GM18873 (cell line): ENCODE measurements at regions not wholly inside any gene's neighbourhood (a gene's known extent, or its start where the extent isn't known, plus 50 kb on each side); places are given as distances from the start of the nearest gene placed in this dataset.

Experiments
- ATAC-seq: cut with Tn5 transposase; IDR thresholded peaks from one replicate; pipeline ENCODE4 v1.9.1; 2021; ENCODE audit warnings: mild to moderate bottlenecking, moderate library complexity, moderate number of reproducible peaks; ENCODE audit not compliant: unreplicated experiment, low FRiP score

GRCh38 chr7:81607987-81608386 is 161.9 kb downstream of the HGF start:
- no peak for ATAC-seq

GRCh38 chr7:81606078-81606863 is 163.6 kb downstream of the HGF start:
- ATAC-seq, result no peak

- ATAC-seq, result no peak
Measured at GRCh38 chr7:81605493-81605892, 164.4 kb downstream of the HGF start.

- ATAC-seq, result no peak
Measured at GRCh38 chr7:81604808-81605174, 165.1 kb downstream of the HGF start.

DNA sequence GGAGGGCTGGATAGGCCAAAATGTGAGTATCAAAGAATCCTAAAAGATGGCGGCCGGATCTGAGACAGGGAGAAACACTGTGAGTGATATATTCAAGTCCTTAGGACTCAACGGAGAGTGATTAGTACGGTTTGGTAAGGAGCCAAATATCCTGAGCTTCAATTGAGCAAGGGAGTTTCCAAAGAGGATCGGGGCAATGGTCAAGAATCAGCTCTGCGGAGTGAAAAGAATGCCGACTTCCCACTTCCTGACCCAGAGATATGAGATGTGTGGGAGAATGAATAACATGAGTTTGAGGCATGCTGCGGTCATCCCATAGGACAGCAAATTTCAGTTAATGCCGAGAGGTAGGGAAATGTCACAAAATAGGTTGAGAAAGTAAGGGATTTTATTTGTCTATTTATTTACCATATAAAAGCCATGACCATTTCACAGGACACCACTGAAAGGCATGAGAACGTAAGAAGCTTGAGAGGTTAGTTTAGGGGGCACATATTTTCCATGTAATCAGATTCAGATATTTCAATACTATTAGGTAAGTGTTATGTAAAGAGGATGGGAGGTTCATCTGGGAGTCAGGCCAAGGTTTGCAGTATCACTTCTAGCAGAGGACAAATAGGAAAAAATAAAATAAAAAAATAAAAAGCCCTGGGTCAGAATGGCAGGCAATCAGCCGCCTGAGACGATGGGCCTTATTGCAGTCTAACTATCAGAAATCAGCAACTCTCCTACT is 165.6 kb downstream of the HGF start:
- no peak for ATAC-seq

DNA sequence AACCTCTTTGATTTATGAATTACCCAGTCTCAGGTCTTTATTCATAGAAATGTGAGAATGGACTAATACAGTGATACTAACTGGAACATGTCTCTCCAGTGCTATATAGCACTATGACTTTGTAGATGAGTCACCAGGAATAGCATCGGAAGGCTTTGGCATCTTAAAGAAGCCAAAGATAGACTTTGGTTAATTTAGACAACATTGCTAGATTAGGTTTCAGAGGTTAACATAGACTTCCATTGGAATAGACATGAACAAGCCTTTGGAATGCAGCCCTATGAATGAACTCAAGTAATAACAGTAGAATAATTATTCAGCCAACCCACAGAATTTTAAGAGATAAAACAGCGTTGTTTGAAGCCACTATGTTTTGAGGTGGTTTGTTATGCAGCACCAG is 169.2 kb downstream of the HGF start:
- ATAC-seq, result no peak

- no peak for ATAC-seq
Measured at GRCh38 chr7:81598951-81599350, 170.9 kb downstream of the HGF start.

DNA sequence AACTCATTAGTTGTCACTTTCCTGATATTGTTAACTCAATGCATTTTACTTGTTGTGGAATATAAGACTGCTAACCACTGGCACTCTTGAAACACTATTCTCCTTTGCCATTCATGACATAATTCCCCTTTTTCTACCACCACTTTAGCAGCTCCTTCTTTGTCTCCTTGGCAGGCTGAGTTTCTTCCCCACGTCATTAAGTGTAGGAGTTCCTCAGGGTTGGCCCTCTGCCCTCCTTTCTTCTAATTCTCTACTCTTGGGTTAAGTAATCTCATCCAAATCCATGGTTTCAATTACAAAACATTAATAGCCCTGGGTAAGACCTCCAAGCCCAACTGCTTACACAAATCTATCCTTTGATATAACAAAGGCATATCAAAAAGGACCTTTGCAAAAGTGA is 175.1 kb downstream of the HGF start:
- no peak for ATAC-seq

- ATAC-seq, result no peak
Measured at GRCh38 chr7:81590131-81590530, 179.7 kb downstream of the HGF start.

- ATAC-seq, result no peak
Measured at GRCh38 chr7:81584667-81585066, 185.2 kb downstream of the HGF start.

- no peak for ATAC-seq
Measured at GRCh38 chr7:81583882-81584533, 185.8 kb downstream of the HGF start.

DNA sequence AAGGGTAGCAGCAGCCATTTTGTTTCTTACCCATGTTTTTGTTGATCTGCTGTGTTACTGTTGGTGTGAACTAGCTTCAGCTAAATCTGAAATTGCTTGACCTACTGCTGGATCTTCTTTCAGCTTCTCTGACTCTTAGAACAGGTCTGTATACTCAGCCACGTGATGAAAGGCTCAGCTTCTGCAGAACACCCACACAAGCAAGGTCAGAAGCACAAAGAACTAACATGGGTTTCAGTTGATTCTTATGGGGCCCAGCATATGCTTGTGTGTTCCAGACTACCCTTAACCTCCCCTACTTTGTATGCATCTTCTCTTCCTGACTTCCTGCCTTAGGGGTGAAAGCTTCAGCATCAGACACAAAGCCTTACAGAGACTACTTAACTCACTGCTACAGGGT is 186.8 kb downstream of the HGF start:
- ATAC-seq, result no peak

DNA sequence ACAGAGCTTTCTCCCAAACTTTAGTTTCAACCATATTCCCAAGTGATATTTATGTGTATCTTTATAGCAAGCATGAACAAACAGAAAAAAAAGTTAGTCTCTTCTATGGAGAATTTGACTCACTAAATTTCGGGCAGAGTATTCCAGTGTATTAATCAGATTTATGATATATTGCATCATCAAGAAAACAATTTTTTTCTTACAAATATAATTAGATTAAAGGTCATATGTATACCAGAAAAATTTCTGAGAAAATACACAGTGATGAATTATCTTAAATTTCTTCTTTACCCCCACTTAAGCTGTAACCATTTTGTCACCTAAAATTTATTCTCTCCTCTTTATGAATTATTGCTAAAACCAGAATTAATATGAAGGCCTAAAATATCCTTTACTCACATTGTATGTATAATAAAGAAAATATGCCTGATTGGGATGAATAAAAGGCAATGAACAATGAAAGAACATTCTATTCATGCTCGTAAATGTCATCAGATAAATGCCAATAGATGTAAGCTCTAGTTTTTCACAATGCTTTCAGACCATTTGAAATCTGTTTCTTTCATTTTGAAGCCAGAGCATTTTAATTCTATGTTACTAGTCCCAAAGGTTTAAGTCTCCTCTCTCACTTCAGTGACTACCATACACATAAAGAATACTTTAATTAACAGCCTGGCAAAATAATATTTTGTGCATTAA is 192.1 kb downstream of the HGF start:
- ATAC-seq, result no peak

DNA sequence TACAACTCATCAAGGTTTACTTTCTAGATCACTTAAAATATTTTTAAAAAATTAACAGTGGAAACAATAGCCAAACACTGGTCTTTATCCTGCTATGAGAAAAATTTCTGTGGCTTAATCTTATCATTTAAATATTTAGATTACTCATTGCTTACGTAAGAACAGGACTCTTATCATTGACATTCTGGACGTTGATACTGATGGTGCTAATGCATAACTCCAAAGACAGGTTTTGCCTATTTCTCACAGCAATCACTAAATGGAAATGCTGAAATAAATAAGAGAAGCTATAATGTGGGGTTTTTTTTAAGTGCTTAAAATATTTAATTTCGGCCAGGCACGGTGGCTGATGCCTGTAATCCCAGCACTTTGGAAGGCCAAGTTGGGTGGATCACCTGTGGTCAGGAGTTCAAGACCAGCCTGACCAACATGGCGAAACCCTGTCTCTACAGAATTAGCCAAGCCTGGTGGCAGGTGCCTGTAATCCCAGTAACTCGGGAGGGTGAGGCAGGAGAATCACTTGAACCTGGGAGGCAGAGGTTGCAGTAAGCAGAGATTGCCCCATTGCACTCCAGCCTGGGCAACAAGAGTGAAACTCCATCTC is 195.0 kb downstream of the HGF start:
- no peak for ATAC-seq

GRCh38 chr7:81573932-81574331 is 195.9 kb downstream of the HGF start:
- ATAC-seq, result no peak

- ATAC-seq, result no peak
Measured at GRCh38 chr7:81573128-81573527, 196.7 kb downstream of the HGF start.

DNA sequence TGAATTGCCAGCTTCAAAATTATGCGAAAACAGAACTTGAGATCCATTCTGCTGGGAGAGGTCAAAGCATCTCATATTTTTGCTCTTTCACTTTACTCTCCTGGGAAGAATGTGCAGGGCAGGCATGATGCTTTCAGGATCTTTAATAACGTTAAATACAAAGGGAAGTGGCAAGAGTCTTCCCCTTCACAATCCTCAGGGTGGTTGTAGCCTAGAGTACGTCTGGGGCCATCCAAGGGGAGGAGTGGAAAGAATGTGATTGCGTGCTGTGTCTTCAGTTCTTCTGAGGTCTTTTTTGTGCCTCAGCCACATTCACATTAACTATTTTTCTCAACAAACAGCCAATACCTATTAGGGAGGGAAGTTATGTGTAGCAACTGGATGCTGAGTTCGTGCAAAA is 207.3 kb downstream of the HGF start:
- ATAC-seq, result no peak

- ATAC-seq, result no peak
Measured at GRCh38 chr7:81560708-81561107, 209.1 kb downstream of the HGF start.

GRCh38 chr7:81549484-81550016 is 220.3 kb downstream of the HGF start:
- no peak for ATAC-seq

DNA sequence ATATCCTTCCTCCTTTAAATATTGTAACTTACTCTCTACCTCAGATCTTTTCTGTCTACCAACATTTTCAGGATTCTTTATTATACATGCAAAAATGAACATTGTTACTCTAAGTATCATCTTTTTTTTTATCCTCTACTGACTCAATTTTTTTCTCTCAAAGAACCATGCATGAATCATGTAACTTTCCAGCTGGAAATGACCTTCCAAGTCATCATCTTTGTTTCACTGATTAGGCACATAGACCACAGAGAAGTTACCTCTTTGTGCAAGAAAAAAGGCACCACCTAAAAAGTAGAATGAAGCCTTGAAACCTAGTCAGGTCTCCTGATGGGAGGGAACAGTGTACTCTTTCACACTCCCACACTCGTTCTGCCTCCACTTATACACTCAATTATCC is 234.9 kb downstream of the HGF start:
- ATAC-seq, result no peak
